ENCODE measurements at regions not wholly inside any gene's neighbourhood (a gene's known extent, or its start where the extent isn't known, plus 50 kb on each side); places are given as distances from the start of the nearest gene placed in this dataset.
"Not testable (repeated sequence)": the region's sequence is repeated elsewhere in the genome, so short reads cannot be mapped to it uniquely, and the experiment has no call there.

DNA sequence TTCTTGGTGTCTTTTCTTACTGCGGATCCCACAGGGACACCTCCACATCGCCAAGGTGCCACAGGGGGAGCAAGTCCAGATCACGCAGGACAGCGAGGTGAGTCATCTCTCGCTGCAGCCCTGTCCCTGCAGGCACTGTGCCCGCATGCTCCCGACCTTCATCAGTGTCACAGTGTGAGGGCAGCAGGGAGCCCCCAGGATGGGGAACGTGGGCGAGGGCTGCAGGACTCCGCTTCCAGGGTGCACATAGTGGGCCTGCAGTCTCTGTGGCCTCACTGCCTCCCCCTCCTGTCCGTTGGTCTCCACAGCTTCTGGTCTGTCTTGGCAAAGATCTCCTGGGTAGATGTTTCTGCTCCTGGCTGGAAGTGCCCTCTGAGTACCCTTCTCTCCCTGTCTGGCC is 78.0 kb downstream of the NPIPB11 start:
- not testable (repeated sequence) for TF ChIP-seq CTCF, POLR2A (IDR thresholded peaks at IDR 0.05)

Measured in body of pancreas (tissue), 4 donors.